ENCODE measurements at regions not wholly inside any gene's neighbourhood (a gene's known extent, or its start where the extent isn't known, plus 50 kb on each side); places are given as distances from the start of the nearest gene placed in this dataset.

DNA sequence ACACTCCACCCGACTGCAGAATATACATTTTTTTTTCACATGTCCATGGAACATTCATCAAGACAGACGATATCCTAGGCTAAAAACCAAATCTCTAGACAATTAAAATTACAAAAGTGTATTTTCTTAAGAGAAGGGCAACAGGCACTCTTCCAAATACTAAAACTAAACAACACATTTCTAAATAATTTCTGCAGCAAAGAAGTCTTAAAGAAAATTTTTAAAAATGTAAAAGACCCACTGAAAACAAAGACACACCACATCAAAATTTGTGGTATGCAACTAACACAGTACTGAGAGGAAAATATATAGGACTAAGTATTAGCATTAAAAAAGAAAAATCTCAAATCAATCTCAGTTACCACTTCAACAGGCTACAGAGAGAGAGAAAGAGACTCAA lies 570.0 kb downstream of the SLC16A7 start:
- TF ChIP-seq, protein P1, sequence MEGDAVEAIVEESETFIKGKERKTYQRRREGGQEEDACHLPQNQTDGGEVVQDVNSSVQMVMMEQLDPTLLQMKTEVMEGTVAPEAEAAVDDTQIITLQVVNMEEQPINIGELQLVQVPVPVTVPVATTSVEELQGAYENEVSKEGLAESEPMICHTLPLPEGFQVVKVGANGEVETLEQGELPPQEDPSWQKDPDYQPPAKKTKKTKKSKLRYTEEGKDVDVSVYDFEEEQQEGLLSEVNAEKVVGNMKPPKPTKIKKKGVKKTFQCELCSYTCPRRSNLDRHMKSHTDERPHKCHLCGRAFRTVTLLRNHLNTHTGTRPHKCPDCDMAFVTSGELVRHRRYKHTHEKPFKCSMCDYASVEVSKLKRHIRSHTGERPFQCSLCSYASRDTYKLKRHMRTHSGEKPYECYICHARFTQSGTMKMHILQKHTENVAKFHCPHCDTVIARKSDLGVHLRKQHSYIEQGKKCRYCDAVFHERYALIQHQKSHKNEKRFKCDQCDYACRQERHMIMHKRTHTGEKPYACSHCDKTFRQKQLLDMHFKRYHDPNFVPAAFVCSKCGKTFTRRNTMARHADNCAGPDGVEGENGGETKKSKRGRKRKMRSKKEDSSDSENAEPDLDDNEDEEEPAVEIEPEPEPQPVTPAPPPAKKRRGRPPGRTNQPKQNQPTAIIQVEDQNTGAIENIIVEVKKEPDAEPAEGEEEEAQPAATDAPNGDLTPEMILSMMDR (IDR thresholded peaks at IDR 0.05; ENCODE audit: poor library complexity), result no peak
- no peak for TF ChIP-seq EZH2 (IDR thresholded peaks at IDR 0.05; ENCODE audit: borderline replicate concordance)
- TF ChIP-seq EZH2phosphoT487 (IDR thresholded peaks at IDR 0.05; ENCODE audit: low read depth, severe bottlenecking, unreplicated experiment), result no peak

Measured in hepatocyte (in vitro differentiated cells).